OCI-LY3 (cell line): ENCODE measurements at regions not wholly inside any gene's neighbourhood (a gene's known extent, or its start where the extent isn't known, plus 50 kb on each side); places are given as distances from the start of the nearest gene placed in this dataset.

Experiments used
- EZH2phosphoT487 ChIP-seq: fragments of 200-600 bp; shearing (Covaris generic); IDR thresholded peaks from 2 replicates; pipeline ENCODE4 v1.6.1; 2018; ENCODE audit warnings: antibody characterized with exemption, mixed run types, low read depth
- TF ChIP-seq, protein P1 (sequence below): fragments of 200-600, 300-600 bp; sonication (generic); IDR thresholded peaks from 2 replicates; pipeline ENCODE4 v1.5.1; 2014; ENCODE audit warnings: antibody characterized with exemption, low read length, low read depth

DNA sequence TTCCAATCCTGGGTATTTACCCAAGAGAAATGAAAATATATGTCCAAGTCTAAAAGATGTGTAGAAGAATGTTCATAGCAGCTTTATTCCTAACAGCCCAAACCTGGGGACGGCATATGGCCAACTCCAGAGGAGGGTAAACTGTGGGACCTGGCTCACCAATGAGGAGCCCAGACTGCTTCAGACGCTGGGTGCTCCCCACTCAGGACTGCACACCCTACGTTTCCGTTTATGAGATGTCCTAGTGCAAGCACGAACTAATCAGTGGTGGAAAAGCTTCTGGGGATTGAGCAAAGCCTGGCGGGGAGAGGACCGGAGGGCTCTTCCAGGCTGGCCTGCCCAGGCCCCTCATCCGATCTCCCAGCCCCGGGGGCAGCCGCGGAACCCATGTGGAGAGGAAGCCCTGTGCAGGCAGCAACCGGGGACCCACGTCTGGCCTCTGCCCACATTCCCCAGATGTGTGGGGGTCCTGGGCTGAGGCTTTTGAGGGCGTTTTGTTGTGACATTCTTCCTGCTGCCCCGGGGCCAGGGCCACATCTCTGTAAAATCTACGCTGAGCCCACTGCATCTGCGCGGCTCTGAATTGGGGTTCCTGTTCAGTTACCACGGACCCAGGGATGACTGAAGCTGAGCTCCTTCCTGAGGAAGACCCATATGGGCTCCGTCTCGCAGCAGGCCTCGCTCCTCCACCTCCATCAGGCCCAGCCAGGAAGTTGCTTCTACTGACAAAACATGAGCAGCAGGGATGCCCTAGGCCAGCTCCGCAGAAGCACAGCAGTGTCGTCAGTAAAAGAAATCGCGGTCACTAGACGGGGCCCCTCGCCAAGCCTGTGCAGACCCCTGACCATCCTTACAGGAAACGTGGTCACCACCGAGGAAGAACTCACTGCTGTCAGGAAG is 188.0 kb downstream of the DLL1 start:
- TF ChIP-seq, protein P1, sequence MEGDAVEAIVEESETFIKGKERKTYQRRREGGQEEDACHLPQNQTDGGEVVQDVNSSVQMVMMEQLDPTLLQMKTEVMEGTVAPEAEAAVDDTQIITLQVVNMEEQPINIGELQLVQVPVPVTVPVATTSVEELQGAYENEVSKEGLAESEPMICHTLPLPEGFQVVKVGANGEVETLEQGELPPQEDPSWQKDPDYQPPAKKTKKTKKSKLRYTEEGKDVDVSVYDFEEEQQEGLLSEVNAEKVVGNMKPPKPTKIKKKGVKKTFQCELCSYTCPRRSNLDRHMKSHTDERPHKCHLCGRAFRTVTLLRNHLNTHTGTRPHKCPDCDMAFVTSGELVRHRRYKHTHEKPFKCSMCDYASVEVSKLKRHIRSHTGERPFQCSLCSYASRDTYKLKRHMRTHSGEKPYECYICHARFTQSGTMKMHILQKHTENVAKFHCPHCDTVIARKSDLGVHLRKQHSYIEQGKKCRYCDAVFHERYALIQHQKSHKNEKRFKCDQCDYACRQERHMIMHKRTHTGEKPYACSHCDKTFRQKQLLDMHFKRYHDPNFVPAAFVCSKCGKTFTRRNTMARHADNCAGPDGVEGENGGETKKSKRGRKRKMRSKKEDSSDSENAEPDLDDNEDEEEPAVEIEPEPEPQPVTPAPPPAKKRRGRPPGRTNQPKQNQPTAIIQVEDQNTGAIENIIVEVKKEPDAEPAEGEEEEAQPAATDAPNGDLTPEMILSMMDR: no peak
- no peak for TF ChIP-seq EZH2phosphoT487
